Adrenal gland (tissue), 5 donors: ENCODE measurements at regions not wholly inside any gene's neighbourhood (a gene's known extent, or its start where the extent isn't known, plus 50 kb on each side); places are given as distances from the start of the nearest gene placed in this dataset.

Experiments
- CTCF ChIP-seq, 6 experiments: fragments of 450-650 bp in 4 of 6; fragments of 200-600 bp in 2 of 6; sonication (generic) in 1 of 6; IDR thresholded peaks; 1 replicate in 5 of 6; 2 replicates in 1 of 6; pipeline versions ENCODE4 v1.5.1 to v1.8.0; 2016 to 2021; ENCODE audit warnings: antibody characterized with exemption in 6 of 6, mild to moderate bottlenecking in 2 of 6, moderate library complexity in 1 of 6
- POLR2A ChIP-seq, 2 donors: fragments of 450-650 bp; IDR thresholded peaks; one replicate each; pipeline ENCODE4 v1.6.1; 2017; ENCODE audit warnings: antibody characterized with exemption in 2 of 2, mild to moderate bottlenecking in 2 of 2, moderate library complexity in 1 of 2
- donor health status: DM: no; HTN: no; CAD: no.

GRCh38 chr4:108560616-108561015 is 59.8 kb upstream of the RPL34 start:
- TF ChIP-seq CTCF (IDR thresholded peaks at IDR 0.05) (no peak), POLR2A (IDR thresholded peaks at IDR 0.05) (no peak)
